Central memory CD8-positive, alpha-beta T cell (primary cell): ENCODE measurements at regions not wholly inside any gene's neighbourhood (a gene's known extent, or its start where the extent isn't known, plus 50 kb on each side); places are given as distances from the start of the nearest gene placed in this dataset.

Experiments used
- ATAC-seq: fragments of 150-1000 bp; cut with Tn5 transposase; replicated peaks from 2 replicates; pipeline ENCODE4 v1.10.0; 2022; ENCODE audit warnings: mild to moderate bottlenecking, moderate FRiP score, moderate number of reproducible peaks; ENCODE audit not compliant: poor library complexity, severe bottlenecking; ENCODE audit errors: extremely low read depth
- DNase-seq, 2 donors: peaks; one replicate each; pipeline ENCODE4 v3.0.0; 2021; ENCODE audit warnings: low spot score in 2 of 2
- H3K27ac Mint-ChIP-seq: one replicate; pipeline ENCODE4 v1.8.0; 2022; ENCODE audit warnings: low read depth, mild to moderate bottlenecking, moderate library complexity, mixed read lengths
- H3K27me3 Mint-ChIP-seq: one replicate; pipeline ENCODE4 v1.8.0; 2022; ENCODE audit warnings: mixed read lengths
- H3K36me3 Mint-ChIP-seq: one replicate; pipeline ENCODE4 v1.8.0; 2022; ENCODE audit warnings: mild to moderate bottlenecking, moderate library complexity, mixed read lengths; ENCODE audit not compliant: insufficient read depth
- H3K4me1 Mint-ChIP-seq: one replicate; pipeline ENCODE4 v1.8.0; 2022; ENCODE audit warnings: mixed read lengths
- H3K4me3 Mint-ChIP-seq: one replicate; pipeline ENCODE4 v1.8.0; 2022; ENCODE audit warnings: mild to moderate bottlenecking, moderate library complexity, mixed read lengths
- H3K9me3 Mint-ChIP-seq: one replicate; pipeline ENCODE4 v1.8.0; 2022; ENCODE audit warnings: mixed read lengths

- H3K27ac Mint-ChIP-seq = no peak overlapping the region
- no peak for DNase-seq
- ATAC-seq = no peak
- H3K36me3 Mint-ChIP-seq = no peaks in the 10 kb centered on the region
- peaks cover 45% of the 10 kb centered on the region for H3K27me3 Mint-ChIP-seq
- H3K9me3 Mint-ChIP-seq = peaks cover 6% of the 10 kb centered on the region
- H3K4me1 Mint-ChIP-seq = no peaks in the 10 kb centered on the region
- H3K4me3 Mint-ChIP-seq = no peak overlapping the region
Observed at GRCh38 chr12:115898670-115899069, 378.8 kb downstream of the MED13L start.

DNA sequence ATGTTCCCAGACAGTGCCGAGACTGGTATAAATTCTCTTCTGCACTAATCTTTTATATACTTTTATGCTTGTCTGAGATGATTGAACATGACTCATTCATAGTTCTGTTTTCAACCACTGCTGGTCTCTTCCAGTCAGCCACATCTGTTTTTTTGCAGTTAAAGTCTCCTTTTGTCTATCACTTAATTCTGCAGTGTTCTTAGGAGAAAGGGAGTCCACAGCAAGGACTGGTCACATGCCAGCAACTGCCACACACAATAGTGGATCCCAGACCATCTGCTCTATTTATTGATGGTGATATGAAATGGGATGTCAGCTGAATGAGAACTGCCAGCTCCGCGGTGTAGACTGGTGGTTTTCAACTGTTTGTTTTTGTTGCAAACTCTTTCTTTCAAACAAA, 379.8 kb downstream of the MED13L start:
- H3K4me1 Mint-ChIP-seq = no peaks in the 10 kb centered on the region
- H3K9me3 Mint-ChIP-seq = peaks cover 6% of the 10 kb centered on the region
- DNase-seq (no peak), ATAC-seq (no peak)
- H3K27me3 Mint-ChIP-seq = peaks cover 45% of the 10 kb centered on the region
- no peak overlapping the region for H3K4me3 Mint-ChIP-seq
- H3K27ac Mint-ChIP-seq = no peak overlapping the region
- no peaks in the 10 kb centered on the region for H3K36me3 Mint-ChIP-seq

GRCh38 chr12:115895247-115895646, 382.2 kb downstream of the MED13L start:
- Mint-ChIP-seq H3K4me1 (no peaks in the 10 kb centered on the region), H3K27ac (no peak overlapping the region), H3K9me3 (peaks cover 6% of the 10 kb centered on the region), H3K4me3 (no peak overlapping the region), H3K27me3 (peaks cover 35% of the 10 kb centered on the region), H3K36me3 (no peaks in the 10 kb centered on the region)
- ATAC-seq (no peak), DNase-seq (no peak)

DNA sequence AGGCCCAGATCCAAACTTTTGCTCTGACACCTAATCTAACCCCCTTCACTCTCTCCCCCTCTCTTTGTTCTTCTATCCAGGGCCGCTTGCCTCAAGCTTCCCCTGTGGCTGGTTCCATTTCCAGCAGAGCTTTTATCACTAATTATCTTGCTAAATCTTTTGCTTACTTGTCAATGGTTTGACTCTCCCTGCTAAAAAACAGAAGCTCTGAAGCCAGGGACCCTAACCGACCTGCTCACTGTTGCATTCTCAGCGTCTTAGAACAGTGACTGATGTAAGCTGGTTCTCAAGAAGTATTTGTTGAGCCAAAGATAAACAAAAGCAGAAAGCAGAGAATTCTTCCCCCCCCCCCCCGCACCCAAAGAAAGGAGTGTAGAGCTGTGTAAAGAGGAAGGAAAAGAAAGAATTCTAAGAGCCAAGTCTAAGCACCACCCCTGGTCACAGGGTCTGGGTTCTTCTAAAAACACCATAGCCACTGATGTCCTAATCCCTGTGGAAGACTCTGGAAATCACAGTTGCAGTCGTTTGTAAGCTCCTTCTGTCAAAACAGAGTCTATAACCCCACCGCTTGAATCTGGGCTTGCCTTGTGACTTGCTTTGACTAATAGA, 385.8 kb downstream of the MED13L start:
- ATAC-seq (no peak), DNase-seq (no peak)
- peaks cover 41% of the 10 kb centered on the region for H3K27me3 Mint-ChIP-seq
- no peaks in the 10 kb centered on the region for H3K4me1 Mint-ChIP-seq
- H3K27ac Mint-ChIP-seq = no peak overlapping the region
- H3K9me3 Mint-ChIP-seq = peaks cover 6% of the 10 kb centered on the region
- H3K4me3 Mint-ChIP-seq = no peak overlapping the region
- no peaks in the 10 kb centered on the region for H3K36me3 Mint-ChIP-seq

- ATAC-seq (no peak), DNase-seq (no peak)
- no peaks in the 10 kb centered on the region for H3K9me3 Mint-ChIP-seq
- peaks cover 49% of the 10 kb centered on the region for H3K27me3 Mint-ChIP-seq
- H3K27ac Mint-ChIP-seq = no peak overlapping the region
- no peaks in the 10 kb centered on the region for H3K36me3 Mint-ChIP-seq
- H3K4me3 Mint-ChIP-seq = no peak overlapping the region
- H3K4me1 Mint-ChIP-seq = no peaks in the 10 kb centered on the region
Observed at GRCh38 chr12:115886666-115887065, 390.8 kb downstream of the MED13L start.

- no peaks in the 10 kb centered on the region for H3K4me1 Mint-ChIP-seq
- no peak for ATAC-seq
- DNase-seq = no peak
- H3K27ac Mint-ChIP-seq = no peak overlapping the region
- H3K27me3 Mint-ChIP-seq = peaks cover 44% of the 10 kb centered on the region
- H3K4me3 Mint-ChIP-seq = no peak overlapping the region
- no peaks in the 10 kb centered on the region for H3K9me3 Mint-ChIP-seq
- H3K36me3 Mint-ChIP-seq = no peaks in the 10 kb centered on the region
Observed at GRCh38 chr12:115885040-115885690, 392.3 kb downstream of the MED13L start.

GRCh38 chr12:115882936-115883335, 394.6 kb downstream of the MED13L start:
- ATAC-seq (no peak), DNase-seq (no peak)
- Mint-ChIP-seq H3K4me3 (no peak overlapping the region), H3K36me3 (no peaks in the 10 kb centered on the region), H3K4me1 (no peaks in the 10 kb centered on the region), H3K27me3 (peaks cover 58% of the 10 kb centered on the region), H3K9me3 (no peaks in the 10 kb centered on the region), H3K27ac (no peak overlapping the region)

- H3K27me3 Mint-ChIP-seq = peaks cover 37% of the 10 kb centered on the region
- no peaks in the 10 kb centered on the region for H3K36me3 Mint-ChIP-seq
- no peak for DNase-seq
- no peak overlapping the region for H3K4me3 Mint-ChIP-seq
- H3K27ac Mint-ChIP-seq = no peak overlapping the region
- no peaks in the 10 kb centered on the region for H3K4me1 Mint-ChIP-seq
- no peaks in the 10 kb centered on the region for H3K9me3 Mint-ChIP-seq
- ATAC-seq = no peak
Observed at GRCh38 chr12:115880238-115880637, 397.3 kb downstream of the MED13L start.

GRCh38 chr12:115879354-115879753, 398.1 kb downstream of the MED13L start:
- ATAC-seq = no peak
- no peaks in the 10 kb centered on the region for H3K4me1 Mint-ChIP-seq
- no peak overlapping the region for H3K27ac Mint-ChIP-seq
- H3K4me3 Mint-ChIP-seq = no peak overlapping the region
- DNase-seq = no peak
- peaks cover 36% of the 10 kb centered on the region for H3K27me3 Mint-ChIP-seq
- H3K36me3 Mint-ChIP-seq = no peaks in the 10 kb centered on the region
- peaks cover 6% of the 10 kb centered on the region for H3K9me3 Mint-ChIP-seq

DNA sequence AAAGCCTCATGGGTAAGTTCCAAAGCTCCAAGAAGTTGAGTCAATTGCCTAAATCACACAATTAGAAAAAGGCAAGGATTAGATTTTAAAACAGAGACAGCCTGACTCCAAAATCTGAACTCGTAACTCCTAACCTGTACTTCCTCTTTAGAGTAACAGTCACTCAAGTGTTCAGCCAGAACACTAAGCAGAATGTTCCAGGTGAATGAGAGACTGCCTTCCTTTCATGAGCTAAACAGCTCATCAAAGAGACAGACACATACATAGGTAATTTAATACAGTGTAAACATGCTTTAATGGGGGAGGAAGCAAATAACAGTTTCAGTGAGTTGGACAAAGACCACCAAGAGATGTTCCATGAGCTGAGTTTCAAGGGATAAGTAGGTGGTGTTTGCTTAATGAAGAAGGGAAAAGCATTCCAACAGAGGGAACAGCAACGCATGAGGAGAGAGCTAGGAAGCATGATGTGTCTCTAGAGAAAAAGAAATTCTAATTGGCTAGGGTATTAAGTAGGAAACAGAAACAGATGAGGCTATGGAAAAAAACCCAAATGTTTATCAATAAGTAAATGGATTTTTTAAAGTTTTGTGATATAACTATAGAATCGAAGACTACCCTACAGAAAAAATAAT, 403.9 kb downstream of the MED13L start:
- Mint-ChIP-seq H3K36me3 (peaks cover 1% of the 10 kb centered on the region), H3K27me3 (peaks cover 52% of the 10 kb centered on the region), H3K27ac (no peak overlapping the region), H3K9me3 (peaks cover 7% of the 10 kb centered on the region), H3K4me1 (no peaks in the 10 kb centered on the region), H3K4me3 (no peak overlapping the region)
- DNase-seq = no peak
- no peak for ATAC-seq

DNA sequence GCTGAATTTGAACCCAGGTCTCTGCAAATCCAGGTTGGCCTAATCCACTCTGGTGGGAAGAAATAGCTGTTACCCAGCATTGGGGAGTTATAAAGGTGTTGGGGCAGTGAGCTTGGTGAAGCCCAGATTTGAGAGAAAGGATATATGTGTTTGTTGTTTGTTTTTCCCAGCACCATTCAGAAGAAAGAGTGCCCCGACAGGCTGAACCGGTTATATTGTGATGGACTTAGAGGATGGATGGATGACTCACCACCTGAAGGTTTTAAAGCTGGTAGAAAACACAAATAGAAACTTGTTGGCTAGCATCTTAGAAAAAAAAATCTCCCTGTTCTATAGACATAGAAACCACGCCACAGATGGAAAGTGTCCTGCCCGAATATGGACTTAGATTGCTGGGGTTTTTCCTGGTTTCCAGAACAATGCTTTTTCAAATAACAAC, 404.6 kb downstream of the MED13L start:
- DNase-seq (no peak), ATAC-seq (no peak)
- H3K27ac Mint-ChIP-seq = no peak overlapping the region
- peaks cover 58% of the 10 kb centered on the region for H3K27me3 Mint-ChIP-seq
- peaks cover 7% of the 10 kb centered on the region for H3K9me3 Mint-ChIP-seq
- H3K4me3 Mint-ChIP-seq = no peak overlapping the region
- H3K36me3 Mint-ChIP-seq = peaks cover 1% of the 10 kb centered on the region
- no peaks in the 10 kb centered on the region for H3K4me1 Mint-ChIP-seq

GRCh38 chr12:115872212-115872611, 405.3 kb downstream of the MED13L start:
- ATAC-seq (no peak), DNase-seq (no peak)
- Mint-ChIP-seq H3K4me1 (no peaks in the 10 kb centered on the region), H3K4me3 (no peak overlapping the region), H3K27me3 (peaks cover 60% of the 10 kb centered on the region), H3K27ac (no peak overlapping the region), H3K9me3 (peaks cover 7% of the 10 kb centered on the region), H3K36me3 (peaks cover 1% of the 10 kb centered on the region)

DNA sequence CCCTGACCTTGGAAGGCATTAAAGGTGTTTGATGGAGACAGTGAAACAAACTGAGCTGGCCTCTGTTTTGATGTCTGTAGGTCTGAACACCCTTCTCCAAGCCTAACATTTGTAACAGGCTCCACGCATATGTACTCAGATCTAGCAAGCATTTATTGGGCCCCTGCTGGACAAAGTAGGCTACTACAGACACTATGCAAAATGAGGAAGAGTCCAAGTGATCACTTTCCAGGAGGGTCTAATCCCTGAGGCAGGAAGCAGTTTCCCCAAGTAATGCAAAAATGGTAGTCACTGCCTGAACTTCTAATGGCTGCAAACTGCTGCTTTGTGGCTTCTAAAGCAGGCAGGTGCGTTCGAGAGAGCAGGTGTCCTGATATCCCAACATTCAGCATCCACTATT, 405.8 kb downstream of the MED13L start:
- H3K27ac Mint-ChIP-seq = no peak overlapping the region
- H3K27me3 Mint-ChIP-seq = peaks cover 60% of the 10 kb centered on the region
- peaks cover 7% of the 10 kb centered on the region for H3K9me3 Mint-ChIP-seq
- DNase-seq (no peak), ATAC-seq (no peak)
- H3K4me1 Mint-ChIP-seq = no peaks in the 10 kb centered on the region
- peaks cover 1% of the 10 kb centered on the region for H3K36me3 Mint-ChIP-seq
- no peak overlapping the region for H3K4me3 Mint-ChIP-seq
